ENCODE measurements at regions not wholly inside any gene's neighbourhood (a gene's known extent, or its start where the extent isn't known, plus 50 kb on each side); places are given as distances from the start of the nearest gene placed in this dataset.

DNA sequence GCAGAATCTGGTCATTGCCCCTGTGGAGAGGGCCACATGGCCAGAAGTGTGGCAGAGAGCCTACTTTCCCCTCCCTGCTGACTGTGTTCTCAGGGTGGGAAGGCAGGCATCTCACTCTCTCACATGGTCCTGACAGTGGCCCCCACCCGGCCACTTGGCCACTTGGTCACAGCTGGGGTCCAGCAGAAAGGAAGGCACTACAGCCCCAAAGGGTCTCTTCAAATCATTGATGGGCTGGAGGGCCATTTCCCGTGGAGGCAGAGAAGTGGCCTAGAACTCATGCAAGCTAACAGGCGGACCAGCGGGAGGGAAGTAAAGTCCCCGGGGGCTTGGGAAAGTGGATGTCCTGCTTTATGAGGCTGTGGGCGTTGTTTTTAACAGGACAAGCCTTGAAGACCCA lies 125.3 kb downstream of the EMX2 start:
- intact Hi-C loops (cut with micrococcal nuclease): no loop called here

DNA sequence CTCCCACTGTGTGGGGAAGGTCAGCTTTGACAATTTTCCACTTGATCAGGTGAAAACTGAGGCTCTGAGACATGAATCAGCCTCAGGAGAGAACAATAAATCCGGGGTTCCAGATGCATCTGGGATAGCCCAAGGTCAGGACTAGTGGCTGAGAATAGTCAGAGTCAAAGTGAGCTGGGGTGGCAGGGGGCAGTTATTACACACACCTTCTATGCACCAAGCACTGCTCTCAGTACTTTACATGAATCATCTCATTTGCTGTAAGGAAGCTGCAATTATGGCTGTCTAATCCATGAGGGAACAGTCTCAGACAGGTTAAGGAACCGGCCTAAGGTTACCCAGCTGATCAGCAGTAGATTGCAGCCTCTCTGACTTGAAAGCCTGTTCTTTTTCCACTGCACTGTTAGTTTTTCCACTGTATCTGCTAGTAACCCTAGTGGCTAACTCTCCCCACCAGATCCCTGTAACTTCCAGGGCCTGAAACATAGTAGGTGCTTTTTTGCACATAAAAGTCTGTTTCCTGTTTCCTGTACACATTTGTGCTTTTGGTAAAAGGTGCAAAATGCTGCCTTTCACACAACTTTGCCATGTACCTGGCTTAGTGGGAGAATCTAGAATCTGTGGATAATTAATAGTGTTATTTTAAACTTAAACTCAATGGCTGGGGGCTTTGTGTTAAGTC lies 125.9 kb downstream of the EMX2 start:
- no peak overlapping the region for H3K4me2 ChIP-seq (replicated peaks; ENCODE audit: extremely low read depth, low read length, poor library complexity, severe bottlenecking)
- no peak overlapping the region for H2AFZ ChIP-seq (ENCODE audit: insufficient read depth, low read depth, low read length, poor library complexity, severe bottlenecking)
- H3K27ac ChIP-seq (ENCODE audit: low read depth in 1 of 2, low read length in 2 of 2): no peak overlapping the region
- no peaks in the 10 kb centered on the region for H3K9me3 ChIP-seq (replicated peaks in 1 of 2; ENCODE audit: control insufficient read depth in 1 of 2, insufficient read depth in 1 of 2, low read length in 2 of 2)
- Mint-ChIP-seq H3K4me1 (no peaks in the 10 kb centered on the region), H3K4me3 (no peak overlapping the region), H3K36me3 (no peaks in the 10 kb centered on the region), H3K27me3 (ENCODE audit: low read depth in 3 of 3) (peaks cover 0 to 4% (median 0%) of the 10 kb centered on the region in 3 donors), H3K27ac (no peak overlapping the region), H3K9me3 (peaks cover 0 to 4% (median 0%) of the 10 kb centered on the region in 7 donors)
- H3K27me3 ChIP-seq (ENCODE audit: control insufficient read depth in 2 of 2, insufficient read depth in 2 of 2, low read length in 2 of 2): no peaks in the 10 kb centered on the region
- no peak for DNase-seq
- no peak overlapping the region for H3K9ac ChIP-seq (ENCODE audit: insufficient read depth, low read length, poor library complexity, severe bottlenecking)
- H4K20me1 ChIP-seq (ENCODE audit: insufficient read depth, low read length): no peaks in the 10 kb centered on the region
- no peaks in the 10 kb centered on the region for H3K36me3 ChIP-seq (replicated peaks in 1 of 2; ENCODE audit: control insufficient read depth in 1 of 2, insufficient read depth in 2 of 2, low read length in 2 of 2)
- intact Hi-C loops (cut with micrococcal nuclease): no loop called here
- H3K79me2 ChIP-seq (ENCODE audit: insufficient read depth, low read length): no peaks in the 10 kb centered on the region
- TF ChIP-seq, protein P1, sequence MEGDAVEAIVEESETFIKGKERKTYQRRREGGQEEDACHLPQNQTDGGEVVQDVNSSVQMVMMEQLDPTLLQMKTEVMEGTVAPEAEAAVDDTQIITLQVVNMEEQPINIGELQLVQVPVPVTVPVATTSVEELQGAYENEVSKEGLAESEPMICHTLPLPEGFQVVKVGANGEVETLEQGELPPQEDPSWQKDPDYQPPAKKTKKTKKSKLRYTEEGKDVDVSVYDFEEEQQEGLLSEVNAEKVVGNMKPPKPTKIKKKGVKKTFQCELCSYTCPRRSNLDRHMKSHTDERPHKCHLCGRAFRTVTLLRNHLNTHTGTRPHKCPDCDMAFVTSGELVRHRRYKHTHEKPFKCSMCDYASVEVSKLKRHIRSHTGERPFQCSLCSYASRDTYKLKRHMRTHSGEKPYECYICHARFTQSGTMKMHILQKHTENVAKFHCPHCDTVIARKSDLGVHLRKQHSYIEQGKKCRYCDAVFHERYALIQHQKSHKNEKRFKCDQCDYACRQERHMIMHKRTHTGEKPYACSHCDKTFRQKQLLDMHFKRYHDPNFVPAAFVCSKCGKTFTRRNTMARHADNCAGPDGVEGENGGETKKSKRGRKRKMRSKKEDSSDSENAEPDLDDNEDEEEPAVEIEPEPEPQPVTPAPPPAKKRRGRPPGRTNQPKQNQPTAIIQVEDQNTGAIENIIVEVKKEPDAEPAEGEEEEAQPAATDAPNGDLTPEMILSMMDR (IDR thresholded peaks at IDR 0.05): no peak
- 86% methylated on average over 2 of the region's 2 CpGs for WGBS (ENCODE audit: insufficient coverage)
- H3K4me3 ChIP-seq (replicated peaks in 1 of 3; ENCODE audit: low read depth in 2 of 3, low read length in 3 of 3): no peak overlapping the region
- H3K4me1 ChIP-seq (ENCODE audit: control insufficient read depth in 1 of 2, insufficient read depth in 2 of 2, low read length in 2 of 2): no peaks in the 10 kb centered on the region

More for the DNA sequence above, 125.3 kb downstream of the EMX2 start:
- Mint-ChIP-seq H3K9me3 (peaks cover 0 to 4% (median 0%) of the 10 kb centered on the region in 7 donors), H3K36me3 (no peaks in the 10 kb centered on the region), H3K27ac (no peak overlapping the region), H3K27me3 (ENCODE audit: low read depth in 3 of 3) (peaks cover 0 to 4% (median 0%) of the 10 kb centered on the region in 3 donors), H3K4me1 (no peaks in the 10 kb centered on the region), H3K4me3 (no peak overlapping the region)
- no peak for DNase-seq
- H3K4me2 ChIP-seq (replicated peaks; ENCODE audit: extremely low read depth, low read length, poor library complexity, severe bottlenecking): no peak overlapping the region
- TF ChIP-seq, protein P1 (IDR thresholded peaks at IDR 0.05): no peak
- no peak overlapping the region for H3K9ac ChIP-seq (ENCODE audit: insufficient read depth, low read length, poor library complexity, severe bottlenecking)
- H2AFZ ChIP-seq (ENCODE audit: insufficient read depth, low read depth, low read length, poor library complexity, severe bottlenecking): no peak overlapping the region
- no peaks in the 10 kb centered on the region for H3K79me2 ChIP-seq (ENCODE audit: insufficient read depth, low read length)
- no peak overlapping the region for H3K27ac ChIP-seq (ENCODE audit: low read depth in 1 of 2, low read length in 2 of 2)
- H3K4me1 ChIP-seq (ENCODE audit: control insufficient read depth in 1 of 2, insufficient read depth in 2 of 2, low read length in 2 of 2): no peaks in the 10 kb centered on the region
- no peaks in the 10 kb centered on the region for H4K20me1 ChIP-seq (ENCODE audit: insufficient read depth, low read length)
- 91% methylated on average over 4 of the region's 6 CpGs for WGBS (ENCODE audit: insufficient coverage)
- no peaks in the 10 kb centered on the region for H3K27me3 ChIP-seq (ENCODE audit: control insufficient read depth in 2 of 2, insufficient read depth in 2 of 2, low read length in 2 of 2)
- no peaks in the 10 kb centered on the region for H3K9me3 ChIP-seq (replicated peaks in 1 of 2; ENCODE audit: control insufficient read depth in 1 of 2, insufficient read depth in 1 of 2, low read length in 2 of 2)
- no peaks in the 10 kb centered on the region for H3K36me3 ChIP-seq (replicated peaks in 1 of 2; ENCODE audit: control insufficient read depth in 1 of 2, insufficient read depth in 2 of 2, low read length in 2 of 2)
- no peak overlapping the region for H3K4me3 ChIP-seq (replicated peaks in 1 of 3; ENCODE audit: low read depth in 2 of 3, low read length in 3 of 3)

Measured in CD14-positive monocyte (primary cell).